SK-N-SH (cell line): ENCODE measurements at regions not wholly inside any gene's neighbourhood (a gene's known extent, or its start where the extent isn't known, plus 50 kb on each side); places are given as distances from the start of the nearest gene placed in this dataset.

Experiments used
- CTCF ChIA-PET: fragments of 300-600, 350-600 bp; formaldehyde crosslinking; extraction: SDS; loops from one replicate; lab custom pipeline; 2021; lab: Yijun Ruan, JAX
- POLR2A ChIA-PET: fragments of 350-600 bp; sonication (Branson Sonifier 250); formaldehyde crosslinking; extraction: SDS; loops from one replicate; lab custom pipeline; 2020; ENCODE audit warnings: antibody characterized with exemption, inconsistent platforms; lab: Yijun Ruan, JAX
- DNase-seq: peaks from one replicate; pipeline ENCODE4 v3.0.0; 2012
- H2AFZ ChIP-seq: fragments of 200-600 bp; sonication (generic); 2 replicates; pipeline ENCODE4 v1.8.1; 2016; ENCODE audit warnings: antibody characterized with exemption, mild to moderate bottlenecking, low read depth
- H3F3A ChIP-seq: fragments of 200-600 bp; sonication (generic); replicated peaks from 2 replicates; pipeline ENCODE3; 2016; ENCODE audit warnings: antibody characterized with exemption, mild to moderate bottlenecking; ENCODE audit not compliant: insufficient read depth
- H3K27ac ChIP-seq, 2 experiments: fragments of 200-500 bp in 1 of 2; fragments of 200-600 bp in 1 of 2; sonication (Bioruptor generic) in 1 of 2; sonication (generic), shearing (Covaris generic) in 1 of 2; 2 replicates each; pipeline versions ENCODE4 v1.5.1 to v1.6.1; 2014 to 2016; ENCODE audit warnings: low read depth in 2 of 2, inconsistent platforms in 1 of 2, low read length in 1 of 2, mild to moderate bottlenecking in 1 of 2, mixed read lengths in 1 of 2
- H3K27me3 ChIP-seq: fragments of 200-600 bp; sonication (generic), shearing (Covaris generic); 2 replicates; pipeline ENCODE4 v1.6.1; 2016; ENCODE audit warnings: mixed run types; ENCODE audit not compliant: insufficient read depth
- H3K36me3 ChIP-seq, 2 experiments: fragments of 200-500 bp in 1 of 2; fragments of 200-600 bp in 1 of 2; sonication (Bioruptor generic) in 1 of 2; sonication (generic) in 1 of 2; replicated peaks in 1 of 2; 2 replicates each; pipeline versions ENCODE3 to v1.5.1; 2014 to 2016; ENCODE audit warnings: low read length in 1 of 2, mild to moderate bottlenecking in 1 of 2; ENCODE audit not compliant: insufficient read depth in 2 of 2, control insufficient read depth in 1 of 2
- H3K4me1 ChIP-seq, 2 experiments: fragments of 200-500 bp in 1 of 2; fragments of 200-600 bp in 1 of 2; sonication (Bioruptor generic) in 1 of 2; sonication (generic), shearing (Covaris generic) in 1 of 2; 2 replicates each; pipeline versions ENCODE4 v1.5.1 to v1.6.1; 2014 to 2016; ENCODE audit warnings: low read depth in 1 of 2, low read length in 1 of 2, mixed run types in 1 of 2; ENCODE audit not compliant: insufficient read depth in 2 of 2, control insufficient read depth in 1 of 2
- H3K4me2 ChIP-seq: fragments of 200-600 bp; sonication (generic), shearing (Covaris generic); 2 replicates; pipeline ENCODE4 v1.6.1; 2017; ENCODE audit warnings: mixed run types
- H3K4me3 ChIP-seq, 2 experiments: fragments of 200-500 bp in 1 of 2; fragments of 200-600 bp in 1 of 2; sonication (Bioruptor generic) in 1 of 2; sonication (generic), shearing (Covaris generic) in 1 of 2; 2 replicates each; pipeline versions ENCODE4 v1.5.1 to v1.8.1; 2014 to 2016; ENCODE audit warnings: low read depth in 2 of 2, inconsistent platforms in 1 of 2, low read length in 1 of 2, mild to moderate bottlenecking in 1 of 2, mixed read lengths in 1 of 2, moderate library complexity in 1 of 2
- H3K79me2 ChIP-seq: fragments of 200-600 bp; sonication (generic); 2 replicates; pipeline ENCODE4 v1.8.1; 2017; ENCODE audit warnings: mild to moderate bottlenecking; ENCODE audit not compliant: insufficient read depth
- H3K9ac ChIP-seq: fragments of 200-600 bp; sonication (generic); 2 replicates; pipeline ENCODE4 v1.6.1; 2017; ENCODE audit warnings: mixed run types
- H3K9me2 ChIP-seq: fragments of 200-600 bp; sonication (generic); 2 replicates; pipeline ENCODE4 v1.6.1; 2017; ENCODE audit warnings: mixed run types
- H3K9me3 ChIP-seq: fragments of 200-600 bp; sonication (generic); 2 replicates; pipeline ENCODE4 v1.6.1; 2017; ENCODE audit warnings: mixed run types, mild to moderate bottlenecking, moderate library complexity
- H4K20me1 ChIP-seq: fragments of 200-600 bp; sonication (generic); 2 replicates; pipeline ENCODE4 v1.6.1; 2017; ENCODE audit warnings: mild to moderate bottlenecking, mixed run types; ENCODE audit not compliant: insufficient read depth
- CHD2 ChIP-seq: fragments of 150-350 bp; IDR thresholded peaks from 2 replicates; pipeline ENCODE4 v1.6.1; 2018; ENCODE audit warnings: low read length; ENCODE audit not compliant: partially characterized antibody
- EP300 ChIP-seq, 2 experiments: IDR thresholded peaks; 2 replicates each; pipeline versions ENCODE4 v1.4.0 to v1.6.1; 2012; ENCODE audit warnings: borderline replicate concordance in 1 of 2, low read depth in 1 of 2, low read length in 1 of 2
- EZH2phosphoT487 ChIP-seq: fragments of 200-600 bp; sonication (generic); IDR thresholded peaks from 2 replicates; pipeline ENCODE4 v1.6.1; 2017; ENCODE audit warnings: low read depth, mixed run types, mild to moderate bottlenecking, antibody characterized with exemption, moderate library complexity, borderline replicate concordance
- GABPA ChIP-seq: IDR thresholded peaks from 2 replicates; pipeline ENCODE4 v1.4.0; 2012; ENCODE audit warnings: low read depth, mild to moderate bottlenecking
- GATA2 ChIP-seq: sonication (generic); formaldehyde crosslinking; IDR thresholded peaks from 2 replicates; pipeline ENCODE4 v1.5.0; 2020; ENCODE audit warnings: mild to moderate bottlenecking, missing genetic modification reagents
- IRF3 ChIP-seq: fragments of 150-350 bp; IDR thresholded peaks from 2 replicates; pipeline ENCODE4 v1.6.1; 2016; ENCODE audit warnings: mild to moderate bottlenecking, low read depth, low read length
- JUND ChIP-seq: IDR thresholded peaks from 2 replicates; pipeline ENCODE4 v1.4.0; 2012
- MAX ChIP-seq: IDR thresholded peaks from 2 replicates; pipeline ENCODE4 v1.4.0; 2012; ENCODE audit warnings: low read depth
- MEF2A ChIP-seq: IDR thresholded peaks from 2 replicates; pipeline ENCODE4 v1.4.0; 2012; ENCODE audit warnings: low read depth, borderline replicate concordance
- NRF1 ChIP-seq: IDR thresholded peaks from 2 replicates; pipeline ENCODE4 v1.6.1; 2012; ENCODE audit warnings: low read depth, mild to moderate bottlenecking, low read length
- POLR2AphosphoS5 ChIP-seq: IDR thresholded peaks from 2 replicates; pipeline ENCODE4 v1.6.1; 2012; ENCODE audit warnings: low read depth, low read length
- REST ChIP-seq: IDR thresholded peaks from 2 replicates; pipeline ENCODE4 v1.6.1; 2012; ENCODE audit warnings: mild to moderate bottlenecking, low read depth, low read length, moderate library complexity
- RFX5 ChIP-seq: IDR thresholded peaks from 2 replicates; pipeline ENCODE4 v1.6.1; 2012; ENCODE audit warnings: mild to moderate bottlenecking, improper control_type of control experiment, low read length
- SIN3A ChIP-seq: IDR thresholded peaks from 2 replicates; pipeline ENCODE4 v1.6.1; 2012; ENCODE audit warnings: low read depth, mild to moderate bottlenecking, low read length, moderate library complexity, borderline replicate concordance
- SMC3 ChIP-seq: IDR thresholded peaks from 2 replicates; pipeline ENCODE4 v1.6.1; 2012; ENCODE audit warnings: low read depth, low read length, improper control_type of control experiment
- TAF1 ChIP-seq: IDR thresholded peaks from 2 replicates; pipeline ENCODE4 v1.6.1; 2012; ENCODE audit warnings: low read depth, mild to moderate bottlenecking, low read length, moderate library complexity, borderline replicate concordance
- USF1 ChIP-seq: IDR thresholded peaks from 2 replicates; pipeline ENCODE4 v1.4.0; 2012; ENCODE audit warnings: low read depth, borderline replicate concordance
- YY1 ChIP-seq: IDR thresholded peaks from 2 replicates; pipeline ENCODE4 v1.4.0; 2012; ENCODE audit warnings: low read depth, mild to moderate bottlenecking
- WGBS: methylation state at CpG from one replicate; pipeline ENCODE4 v1.1.6; 2017; ENCODE audit warnings: low lambda C conversion rate; 5-methylcytosine and 5-hydroxymethylcytosine counted together

GRCh38 chr12:107541001-107541705 lies 144.4 kb upstream of the PWP1 start:
- Histone ChIP-seq H4K20me1 (no peaks in the 10 kb centered on the region), H3K79me2 (no peaks in the 10 kb centered on the region), H3K4me2 (no peak overlapping the region), H3K4me3 (no peak overlapping the region), H2AFZ (no peak overlapping the region), H3K27me3 (no peaks in the 10 kb centered on the region), H3K36me3 (no peaks in the 10 kb centered on the region), H3K9me3 (no peaks in the 10 kb centered on the region), H3K9me2 (no peaks in the 10 kb centered on the region), H3F3A (no peaks in the 10 kb centered on the region), H3K27ac (no peak overlapping the region), H3K9ac (no peak overlapping the region), H3K4me1 (no peaks in the 10 kb centered on the region)
- no peak for DNase-seq
- ChIA-PET CTCF (no interaction called here), POLR2A (no interaction called here)
- no peak for TF ChIP-seq REST
- TF ChIP-seq TAF1: no peak
- no peak for TF ChIP-seq GABPA
- TF ChIP-seq NRF1: no peak
- TF ChIP-seq IRF3: no peak
- no peak for TF ChIP-seq SIN3A
- no peak for TF ChIP-seq YY1
- TF ChIP-seq MAX: no peak
- no peak for TF ChIP-seq GATA2
- TF ChIP-seq EP300 (IDR thresholded peaks at IDR 0.05; ENCODE audit: borderline replicate concordance in 1 of 2, low read depth in 1 of 2, low read length in 1 of 2): no peak
- no peak for TF ChIP-seq CHD2
- no peak for TF ChIP-seq MEF2A
- TF ChIP-seq POLR2AphosphoS5: no peak
- no peak for TF ChIP-seq USF1
- TF ChIP-seq RFX5: no peak
- TF ChIP-seq JUND: no peak
- TF ChIP-seq EZH2phosphoT487: no peak
- TF ChIP-seq SMC3: no peak
- 53% methylated on average over 6 of the region's 7 CpGs for WGBS
